ENCODE measurements at regions not wholly inside any gene's neighbourhood (a gene's known extent, or its start where the extent isn't known, plus 50 kb on each side); places are given as distances from the start of the nearest gene placed in this dataset.

DNA sequence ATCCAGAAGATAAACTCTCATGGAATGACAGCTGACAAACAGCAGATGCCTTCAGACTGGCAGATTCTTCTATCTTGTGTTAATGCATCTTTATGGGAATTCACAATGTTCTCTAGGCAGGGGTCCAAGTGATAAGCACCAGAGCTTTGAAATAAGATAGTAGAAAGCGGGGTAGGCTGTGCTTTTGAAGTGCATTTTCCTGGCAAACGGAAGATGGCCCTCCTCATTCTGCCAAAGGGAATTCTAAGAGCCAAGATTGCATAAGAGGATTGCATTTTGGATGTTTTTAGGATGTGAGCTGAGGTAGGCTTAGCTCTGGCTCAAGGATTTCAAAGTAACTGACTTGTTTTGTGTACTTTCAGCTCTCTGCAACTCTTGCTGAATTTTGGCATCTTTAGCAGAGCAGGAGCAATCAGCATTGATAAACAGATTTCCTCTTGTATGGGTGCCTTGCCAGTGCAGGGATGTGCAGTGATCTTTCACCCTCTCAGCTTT, 298.5 kb upstream of the KLF6 start:
- DNase-seq (ENCODE audit: low read depth, low spot score) (no peak), ATAC-seq (no peak)
- Histone ChIP-seq H3K27ac (ENCODE audit: low read length) (peak overlapping the region; percentile 57; the same call in 1 of the 2 replicates), H3K36me3 (ENCODE audit: control insufficient read depth, insufficient read depth, low read length) (no peaks in the 10 kb centered on the region), H3K4me3 (ENCODE audit: low read depth in 2 of 2, low read length in 2 of 2) (no peak overlapping the region), H3K27me3 (ENCODE audit: control insufficient read depth, insufficient read depth, low read length) (no peaks in the 10 kb centered on the region), H3K9me3 (ENCODE audit: control insufficient read depth, insufficient read depth, low read depth, low read length) (no peaks in the 10 kb centered on the region), H3K4me1 (ENCODE audit: control insufficient read depth, insufficient read depth, low read length) (no peaks in the 10 kb centered on the region)
- no peak for TF ChIP-seq TCF7L2 (IDR thresholded peaks at IDR 0.05; ENCODE audit: low read depth, low read length)
- no peak for TF ChIP-seq SIN3A (IDR thresholded peaks at IDR 0.05; ENCODE audit: borderline replicate concordance, insufficient read depth, low read depth, low read length)
- TF ChIP-seq REST (IDR thresholded peaks at IDR 0.05; ENCODE audit: insufficient read depth in 1 of 2, low read depth in 2 of 2, low read length in 1 of 2) = no peak
- TF ChIP-seq POLR2AphosphoS5 (IDR thresholded peaks at IDR 0.05; ENCODE audit: low read depth, low read length) = no peak
- no peak for TF ChIP-seq CTCF (IDR thresholded peaks at IDR 0.05)
- ChIA-PET CTCF (no interaction called here), POLR2A (interaction anchor here (0.6 kb wide), 1 partner anchor 208 kb away, joined by 3 read pairs; no protein-coding TSS in a partner anchor)
- BruUV-seq (replicated peaks) = no TSS peak
- intact Hi-C loops (cut with micrococcal nuclease; ENCODE audit: unreplicated experiment) = no loop called here
- in situ Hi-C loops (cut with HindIII; ENCODE audit: low pct_unique_long_range_greater_than_20kb, low sequenced_read_pairs) = no loop called here

DNA sequence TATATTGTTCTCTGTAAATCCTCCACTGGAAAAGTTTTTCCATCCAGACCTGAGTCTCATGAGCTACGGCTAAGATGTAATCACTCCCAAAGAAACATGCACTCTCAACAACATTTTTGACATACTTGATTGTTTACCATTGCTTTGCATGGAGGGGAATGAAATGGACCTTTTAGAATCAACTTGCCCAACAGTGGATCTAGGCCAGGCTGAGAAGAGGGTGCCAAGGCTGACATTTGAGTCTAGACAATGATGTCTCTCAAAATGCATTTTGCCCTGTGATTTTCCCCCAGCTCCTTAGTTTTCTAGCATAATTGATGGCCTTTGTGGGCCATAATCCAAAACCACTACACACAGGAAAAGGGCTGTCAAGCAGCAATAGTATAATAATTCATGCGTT, 297.9 kb upstream of the KLF6 start:
- no TSS peak for BruUV-seq (replicated peaks)
- TF ChIP-seq POLR2AphosphoS5 (IDR thresholded peaks at IDR 0.05; ENCODE audit: low read depth, low read length) (no peak), TCF7L2 (IDR thresholded peaks at IDR 0.05; ENCODE audit: low read depth, low read length) (no peak), REST (IDR thresholded peaks at IDR 0.05; ENCODE audit: insufficient read depth in 1 of 2, low read depth in 2 of 2, low read length in 1 of 2) (no peak), CTCF (IDR thresholded peaks at IDR 0.05) (no peak), SIN3A (IDR thresholded peaks at IDR 0.05; ENCODE audit: borderline replicate concordance, insufficient read depth, low read depth, low read length) (no peak)
- in situ Hi-C loops (cut with HindIII; ENCODE audit: low pct_unique_long_range_greater_than_20kb, low sequenced_read_pairs) = no loop called here
- Histone ChIP-seq H3K4me1 (ENCODE audit: control insufficient read depth, insufficient read depth, low read length) (no peaks in the 10 kb centered on the region), H3K9me3 (ENCODE audit: control insufficient read depth, insufficient read depth, low read depth, low read length) (no peaks in the 10 kb centered on the region), H3K27me3 (ENCODE audit: control insufficient read depth, insufficient read depth, low read length) (no peaks in the 10 kb centered on the region), H3K4me3 (ENCODE audit: low read depth in 2 of 2, low read length in 2 of 2) (no peak overlapping the region), H3K36me3 (ENCODE audit: control insufficient read depth, insufficient read depth, low read length) (no peaks in the 10 kb centered on the region), H3K27ac (ENCODE audit: low read length) (peak overlapping the region; percentile 54; the same call in 1 of the 2 replicates)
- POLR2A ChIA-PET = interaction anchor here (0.6 kb wide), 1 partner anchor 232 kb away, joined by 3 read pairs; no protein-coding TSS in a partner anchor
- no peak for DNase-seq (ENCODE audit: low read depth, low spot score)
- CTCF ChIA-PET = no interaction called here
- ATAC-seq = no peak
- intact Hi-C loops (cut with micrococcal nuclease; ENCODE audit: unreplicated experiment) = no loop called here

Measured in Panc1 (cell line).